Effector memory CD8-positive, alpha-beta T cell (primary cell): ENCODE measurements at regions not wholly inside any gene's neighbourhood (a gene's known extent, or its start where the extent isn't known, plus 50 kb on each side); places are given as distances from the start of the nearest gene placed in this dataset.

ENCODE experiments used
- ATAC-seq: fragments of 150-1000 bp; cut with Tn5 transposase; replicated peaks from 2 replicates; pipeline ENCODE4 v1.10.0; 2021; ENCODE audit warnings: mild to moderate bottlenecking, moderate library complexity
- DNase-seq, 3 experiments: peaks; one replicate each; pipeline ENCODE4 v3.0.0; 2021
- H3K27ac Mint-ChIP-seq, 2 donors: one replicate each; pipeline ENCODE4 v1.8.0; 2022; ENCODE audit warnings: mild to moderate bottlenecking in 2 of 2, mixed read lengths in 2 of 2, moderate library complexity in 2 of 2
- H3K27me3 Mint-ChIP-seq, 2 donors: one replicate each; pipeline ENCODE4 v1.8.0; 2022; ENCODE audit warnings: mixed read lengths in 2 of 2
- H3K36me3 Mint-ChIP-seq: one replicate; pipeline ENCODE4 v1.8.0; 2022; ENCODE audit warnings: mild to moderate bottlenecking, moderate library complexity, mixed read lengths; ENCODE audit not compliant: insufficient read depth
- H3K4me1 Mint-ChIP-seq, 2 donors: one replicate each; pipeline ENCODE4 v1.8.0; 2022; ENCODE audit warnings: low read depth in 2 of 2, mixed read lengths in 2 of 2
- H3K4me3 Mint-ChIP-seq, 2 donors: one replicate each; pipeline ENCODE4 v1.8.0; 2022; ENCODE audit warnings: mild to moderate bottlenecking in 2 of 2, mixed read lengths in 2 of 2, moderate library complexity in 2 of 2
- H3K9me3 Mint-ChIP-seq, 2 donors: one replicate each; pipeline ENCODE4 v1.8.0; 2022; ENCODE audit warnings: mixed read lengths in 2 of 2

DNA sequence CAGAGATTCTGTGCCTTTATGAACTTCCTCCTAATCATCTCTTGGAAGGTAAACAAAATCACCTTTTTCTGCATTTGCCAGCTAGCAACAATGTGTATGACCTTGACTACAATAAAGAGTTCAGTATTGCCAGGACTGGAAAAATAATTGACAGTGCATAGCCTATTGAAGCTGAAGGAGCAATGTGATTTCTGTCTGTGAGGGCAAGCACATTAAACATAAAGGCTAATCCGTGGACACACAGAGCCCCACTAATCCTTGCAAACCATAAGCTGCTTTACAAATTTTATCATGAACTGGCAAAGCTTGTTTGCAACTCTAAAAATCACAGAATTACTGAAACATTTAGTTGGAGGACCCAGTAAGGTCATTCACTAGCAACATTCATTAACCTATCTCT lies 563.8 kb downstream of the PYDC2 start:
- H3K27me3 Mint-ChIP-seq = no peaks in the 10 kb centered on the region
- DNase-seq (no peak), ATAC-seq (no peak)
- no peaks in the 10 kb centered on the region for H3K4me1 Mint-ChIP-seq
- H3K36me3 Mint-ChIP-seq = no peaks in the 10 kb centered on the region
- no peak overlapping the region for H3K4me3 Mint-ChIP-seq
- H3K9me3 Mint-ChIP-seq = peaks cover under 1 to 2% of the 10 kb centered on the region in 2 donors
- no peak overlapping the region for H3K27ac Mint-ChIP-seq

DNA sequence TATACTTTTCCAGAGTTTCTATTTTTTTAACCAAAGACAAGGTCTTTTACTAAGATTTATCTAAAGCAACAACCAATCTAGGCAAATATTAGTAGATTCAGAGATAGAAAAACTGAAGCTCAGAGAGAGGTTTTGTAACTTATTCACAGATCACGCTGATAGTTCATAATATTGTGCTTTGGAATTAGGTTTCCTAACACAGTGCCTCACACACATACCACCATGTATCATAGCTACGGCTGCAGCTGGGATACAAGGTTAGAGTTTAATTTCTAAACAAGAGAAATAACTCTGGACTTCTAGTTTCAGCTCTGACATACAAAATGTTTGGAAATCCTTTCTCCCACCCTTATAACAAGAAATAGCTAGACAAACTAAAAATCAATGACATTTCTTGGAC lies 565.7 kb downstream of the PYDC2 start:
- H3K36me3 Mint-ChIP-seq = no peaks in the 10 kb centered on the region
- H3K27me3 Mint-ChIP-seq = no peaks in the 10 kb centered on the region
- no peak for ATAC-seq

DNA sequence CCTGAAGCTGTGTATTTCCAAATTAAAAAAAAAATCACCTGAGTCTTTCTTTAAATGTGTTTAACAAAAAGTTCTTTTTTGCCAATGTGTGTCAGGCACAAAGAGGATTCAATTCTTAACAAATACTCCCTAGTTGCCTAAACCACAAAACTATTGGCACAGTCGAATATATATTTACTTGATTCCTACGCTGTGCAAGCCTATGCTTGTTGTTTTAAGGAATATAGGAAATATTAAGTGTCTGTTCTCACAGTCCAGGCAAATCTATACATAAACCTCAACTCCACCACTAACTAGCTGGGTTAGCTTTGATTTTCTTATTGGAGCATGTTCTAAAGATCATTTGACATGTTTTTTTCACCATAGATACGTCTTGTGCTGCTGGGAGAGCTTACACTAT lies 571.0 kb downstream of the PYDC2 start:
- Mint-ChIP-seq H3K4me3 (no peak overlapping the region), H3K27ac (no peak overlapping the region), H3K27me3 (no peaks in the 10 kb centered on the region), H3K36me3 (no peaks in the 10 kb centered on the region), H3K9me3 (peaks cover 5 to 9% of the 10 kb centered on the region in 2 donors), H3K4me1 (no peaks in the 10 kb centered on the region)
- DNase-seq (no peak), ATAC-seq (no peak)

More for the DNA sequence above, 565.7 kb downstream of the PYDC2 start:
- no peaks in the 10 kb centered on the region for H3K4me1 Mint-ChIP-seq
- no peak overlapping the region for H3K27ac Mint-ChIP-seq
- DNase-seq = no peak
- peaks cover 0 to 2% of the 10 kb centered on the region in 2 donors for H3K9me3 Mint-ChIP-seq
- no peak overlapping the region for H3K4me3 Mint-ChIP-seq

GRCh38 chr3:192033246-192033645 lies 572.3 kb downstream of the PYDC2 start:
- DNase-seq (no peak), ATAC-seq (no peak)
- Mint-ChIP-seq H3K36me3 (no peaks in the 10 kb centered on the region), H3K9me3 (peaks cover 13 to 14% of the 10 kb centered on the region in 2 donors), H3K27me3 (no peaks in the 10 kb centered on the region), H3K4me1 (no peaks in the 10 kb centered on the region), H3K4me3 (no peak overlapping the region), H3K27ac (no peak overlapping the region)

DNA sequence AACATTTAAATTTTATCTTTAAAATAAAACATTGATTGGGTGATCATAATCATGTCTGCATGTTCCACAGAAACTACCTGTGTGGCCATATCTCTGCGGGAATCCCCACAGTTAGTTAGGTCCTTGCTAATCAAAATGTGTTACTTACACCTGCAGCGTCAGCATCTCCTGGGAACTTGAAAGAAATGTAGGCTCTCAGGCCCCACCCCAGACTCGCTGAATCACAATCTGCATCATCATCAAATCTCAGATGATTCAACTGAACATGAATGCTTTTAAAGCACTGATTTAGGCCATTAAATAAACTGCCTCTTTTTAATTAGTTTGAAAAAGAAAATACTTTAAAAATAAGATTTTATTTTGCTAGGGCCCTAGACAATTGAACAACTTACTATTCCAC lies 577.8 kb downstream of the PYDC2 start:
- ATAC-seq = no peak
- Mint-ChIP-seq H3K4me3 (no peak overlapping the region), H3K27me3 (no peaks in the 10 kb centered on the region), H3K4me1 (no peaks in the 10 kb centered on the region), H3K9me3 (peaks cover 7 to 9% of the 10 kb centered on the region in 2 donors), H3K27ac (no peak overlapping the region), H3K36me3 (no peaks in the 10 kb centered on the region)
- DNase-seq = no peak

- H3K9me3 Mint-ChIP-seq = peaks cover 7 to 10% of the 10 kb centered on the region in 2 donors
These were observed 578.6 kb downstream of the PYDC2 start for GRCh38 chr3:192039593-192039992.

GRCh38 chr3:192040282-192041043 lies 579.5 kb downstream of the PYDC2 start:
- ATAC-seq (no peak), DNase-seq (no peak)
- H3K4me3 Mint-ChIP-seq = no peak overlapping the region
- H3K9me3 Mint-ChIP-seq = peaks cover 12 to 14% of the 10 kb centered on the region in 2 donors
- H3K36me3 Mint-ChIP-seq = no peaks in the 10 kb centered on the region
- H3K27ac Mint-ChIP-seq = no peak overlapping the region
- no peaks in the 10 kb centered on the region for H3K27me3 Mint-ChIP-seq
- H3K4me1 Mint-ChIP-seq = no peaks in the 10 kb centered on the region

More at GRCh38 chr3:192039593-192039992, 578.6 kb downstream of the PYDC2 start:
- Mint-ChIP-seq H3K4me3 (no peak overlapping the region), H3K4me1 (no peaks in the 10 kb centered on the region), H3K27ac (no peak overlapping the region), H3K27me3 (no peaks in the 10 kb centered on the region), H3K36me3 (no peaks in the 10 kb centered on the region)
- ATAC-seq (no peak), DNase-seq (no peak)

DNA sequence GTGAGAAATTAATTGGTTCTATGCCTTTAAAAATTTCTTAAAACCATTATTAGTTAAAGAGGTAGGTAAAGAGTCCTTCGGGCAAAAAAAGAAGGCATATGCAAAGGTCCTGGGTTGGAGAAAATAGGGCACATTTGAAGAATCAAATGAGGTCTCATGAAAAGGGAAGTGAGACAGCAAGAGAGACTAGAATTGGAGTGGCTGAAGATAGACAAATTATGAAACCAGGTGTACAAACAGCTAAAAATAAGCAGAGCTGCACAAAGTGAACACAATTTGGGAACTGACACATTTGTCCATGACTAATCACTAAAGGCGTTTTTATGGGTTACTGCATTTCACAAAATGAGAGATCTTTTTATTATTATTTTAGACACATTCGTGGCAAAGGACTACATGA lies 581.2 kb downstream of the PYDC2 start:
- Mint-ChIP-seq H3K36me3 (no peaks in the 10 kb centered on the region), H3K9me3 (peaks cover 10 to 14% of the 10 kb centered on the region in 2 donors), H3K27ac (no peak overlapping the region), H3K27me3 (no peaks in the 10 kb centered on the region), H3K4me1 (no peaks in the 10 kb centered on the region), H3K4me3 (no peak overlapping the region)
- no peak for ATAC-seq
- no peak for DNase-seq

DNA sequence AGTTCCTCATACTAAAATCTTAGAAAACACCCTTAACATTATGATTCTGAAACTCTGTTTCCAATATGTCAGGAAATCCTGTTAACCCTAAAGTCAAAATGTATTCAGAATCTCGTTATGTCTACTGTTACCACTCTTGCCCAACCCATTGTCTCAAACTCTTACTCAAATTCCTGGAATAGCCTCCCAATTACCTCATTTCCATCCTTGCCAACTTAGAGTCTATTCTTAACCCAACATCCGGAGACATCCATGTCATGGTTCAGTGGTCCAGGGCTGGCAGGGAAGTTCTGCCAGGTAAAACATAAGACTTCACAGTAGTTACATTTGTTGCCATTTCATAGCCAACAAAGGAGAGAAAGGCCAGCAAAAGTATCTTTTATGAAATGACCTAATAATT lies 593.9 kb downstream of the PYDC2 start:
- H3K9me3 Mint-ChIP-seq = peaks cover 5 to 27% of the 10 kb centered on the region in 2 donors
- no peaks in the 10 kb centered on the region for H3K36me3 Mint-ChIP-seq
- H3K4me3 Mint-ChIP-seq = no peak overlapping the region
- ATAC-seq (no peak), DNase-seq (no peak)
- no peaks in the 10 kb centered on the region for H3K27me3 Mint-ChIP-seq
- H3K27ac Mint-ChIP-seq = no peak overlapping the region
- no peaks in the 10 kb centered on the region for H3K4me1 Mint-ChIP-seq

DNA sequence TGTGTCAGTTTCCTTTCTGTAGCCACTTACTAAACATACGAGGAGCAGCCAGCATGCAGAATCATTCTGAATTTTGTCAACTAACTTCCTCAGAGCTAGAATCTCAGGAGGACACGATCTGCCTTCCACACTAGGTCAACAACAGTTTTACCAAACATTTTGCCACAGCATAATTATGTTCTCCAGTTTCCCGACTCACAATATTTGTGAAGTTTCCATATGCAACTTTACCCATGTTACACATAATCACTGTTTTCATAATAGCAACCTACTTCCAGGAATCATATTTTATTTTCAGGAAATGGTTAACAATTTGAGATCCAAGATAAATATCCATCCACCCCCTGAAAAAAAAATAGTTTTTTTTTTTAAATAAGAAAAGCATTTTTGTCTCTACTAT lies 595.0 kb downstream of the PYDC2 start:
- Mint-ChIP-seq H3K27ac (no peak overlapping the region), H3K36me3 (no peaks in the 10 kb centered on the region), H3K4me3 (no peak overlapping the region), H3K27me3 (no peaks in the 10 kb centered on the region), H3K9me3 (peaks cover 5 to 27% of the 10 kb centered on the region in 2 donors), H3K4me1 (no peaks in the 10 kb centered on the region)
- DNase-seq (no peak), ATAC-seq (no peak)

DNA sequence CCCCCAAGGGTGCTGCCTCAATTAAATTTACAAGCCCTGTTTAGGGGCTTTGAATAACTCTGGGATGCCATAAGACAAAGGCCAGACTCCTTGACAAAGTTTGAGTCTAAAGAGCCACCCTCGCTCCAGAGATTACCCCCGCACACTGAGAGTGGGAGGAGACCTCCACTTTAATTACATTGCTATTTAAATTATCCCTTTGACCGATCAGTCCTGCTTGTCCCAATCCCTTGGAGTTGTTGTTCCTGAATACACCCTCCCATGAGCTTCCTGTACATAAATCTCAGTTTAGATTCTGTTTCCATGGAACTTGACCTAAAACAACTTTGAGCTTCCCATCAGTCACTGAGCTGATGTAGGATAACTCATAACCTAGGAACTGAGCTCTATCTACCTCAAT lies 596.3 kb downstream of the PYDC2 start:
- H3K4me1 Mint-ChIP-seq = no peaks in the 10 kb centered on the region
- no peaks in the 10 kb centered on the region for H3K27me3 Mint-ChIP-seq
- H3K36me3 Mint-ChIP-seq = no peaks in the 10 kb centered on the region
- H3K27ac Mint-ChIP-seq = no peak overlapping the region
- ATAC-seq (no peak), DNase-seq (no peak)
- H3K9me3 Mint-ChIP-seq = peaks cover 10 to 27% of the 10 kb centered on the region in 2 donors
- H3K4me3 Mint-ChIP-seq = no peak overlapping the region

- no peaks in the 10 kb centered on the region for H3K4me1 Mint-ChIP-seq
- DNase-seq (no peak), ATAC-seq (no peak)
- no peak overlapping the region for H3K27ac Mint-ChIP-seq
- H3K27me3 Mint-ChIP-seq = no peaks in the 10 kb centered on the region
- no peaks in the 10 kb centered on the region for H3K36me3 Mint-ChIP-seq
- H3K9me3 Mint-ChIP-seq = peaks cover 11 to 27% of the 10 kb centered on the region in 2 donors
- H3K4me3 Mint-ChIP-seq = no peak overlapping the region
These were observed 599.3 kb downstream of the PYDC2 start for GRCh38 chr3:192060160-192060781.

DNA sequence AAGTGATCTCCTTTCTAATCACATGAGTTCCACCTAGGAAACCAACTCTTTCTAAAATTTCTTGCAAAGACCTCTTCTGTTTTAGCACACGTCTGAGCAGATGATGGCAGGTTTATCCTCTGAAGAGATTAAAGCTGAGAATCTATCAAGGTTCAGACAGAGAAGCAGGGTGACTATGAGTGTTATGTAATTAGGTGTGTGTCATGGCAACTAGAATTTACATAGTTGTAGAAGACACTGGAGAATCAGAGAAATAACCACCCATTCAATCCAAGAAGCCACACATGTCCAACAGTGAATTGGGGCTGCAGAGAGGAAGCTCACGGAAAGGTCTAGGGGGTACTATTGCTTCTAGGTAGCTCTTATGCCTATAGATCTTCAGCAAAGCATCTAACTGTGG lies 600.5 kb downstream of the PYDC2 start:
- DNase-seq (no peak), ATAC-seq (no peak)
- no peaks in the 10 kb centered on the region for H3K27me3 Mint-ChIP-seq
- H3K27ac Mint-ChIP-seq = no peak overlapping the region
- H3K4me3 Mint-ChIP-seq = no peak overlapping the region
- no peaks in the 10 kb centered on the region for H3K36me3 Mint-ChIP-seq
- no peaks in the 10 kb centered on the region for H3K4me1 Mint-ChIP-seq
- H3K9me3 Mint-ChIP-seq = peaks cover 11 to 20% of the 10 kb centered on the region in 2 donors

DNA sequence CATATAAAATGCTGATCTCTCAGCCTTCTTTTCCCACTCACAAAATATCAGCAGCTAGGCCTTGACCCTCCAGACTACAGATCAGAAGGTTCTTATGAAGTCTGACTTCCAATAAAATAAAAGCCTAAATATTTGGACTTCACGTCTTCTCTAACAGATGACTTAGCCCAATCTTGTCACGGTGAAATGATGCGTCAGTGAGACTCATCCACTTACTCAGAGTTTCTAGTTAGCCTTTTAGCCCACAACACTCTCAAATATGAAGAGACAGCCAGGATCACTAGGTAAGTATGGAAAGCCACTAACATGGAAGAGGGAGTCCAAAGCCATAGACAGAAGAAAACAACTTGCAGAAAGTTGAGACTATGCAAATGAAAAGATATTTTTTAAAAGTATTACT lies 601.2 kb downstream of the PYDC2 start:
- Mint-ChIP-seq H3K36me3 (no peaks in the 10 kb centered on the region), H3K27me3 (no peaks in the 10 kb centered on the region), H3K27ac (no peak overlapping the region), H3K9me3 (peaks cover 11 to 20% of the 10 kb centered on the region in 2 donors), H3K4me1 (no peaks in the 10 kb centered on the region), H3K4me3 (no peak overlapping the region)
- DNase-seq = no peak
- ATAC-seq = no peak
